ENCODE measurements at regions not wholly inside any gene's neighbourhood (a gene's known extent, or its start where the extent isn't known, plus 50 kb on each side); places are given as distances from the start of the nearest gene placed in this dataset.

- TF ChIP-seq, protein P1, sequence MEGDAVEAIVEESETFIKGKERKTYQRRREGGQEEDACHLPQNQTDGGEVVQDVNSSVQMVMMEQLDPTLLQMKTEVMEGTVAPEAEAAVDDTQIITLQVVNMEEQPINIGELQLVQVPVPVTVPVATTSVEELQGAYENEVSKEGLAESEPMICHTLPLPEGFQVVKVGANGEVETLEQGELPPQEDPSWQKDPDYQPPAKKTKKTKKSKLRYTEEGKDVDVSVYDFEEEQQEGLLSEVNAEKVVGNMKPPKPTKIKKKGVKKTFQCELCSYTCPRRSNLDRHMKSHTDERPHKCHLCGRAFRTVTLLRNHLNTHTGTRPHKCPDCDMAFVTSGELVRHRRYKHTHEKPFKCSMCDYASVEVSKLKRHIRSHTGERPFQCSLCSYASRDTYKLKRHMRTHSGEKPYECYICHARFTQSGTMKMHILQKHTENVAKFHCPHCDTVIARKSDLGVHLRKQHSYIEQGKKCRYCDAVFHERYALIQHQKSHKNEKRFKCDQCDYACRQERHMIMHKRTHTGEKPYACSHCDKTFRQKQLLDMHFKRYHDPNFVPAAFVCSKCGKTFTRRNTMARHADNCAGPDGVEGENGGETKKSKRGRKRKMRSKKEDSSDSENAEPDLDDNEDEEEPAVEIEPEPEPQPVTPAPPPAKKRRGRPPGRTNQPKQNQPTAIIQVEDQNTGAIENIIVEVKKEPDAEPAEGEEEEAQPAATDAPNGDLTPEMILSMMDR (IDR thresholded peaks at IDR 0.05; ENCODE audit: insufficient read depth, low read length, poor library complexity, severe bottlenecking), result no peak
- no peak for TF ChIP-seq EZH2phosphoT487 (conservative IDR thresholded peaks at IDR 0.05; ENCODE audit: low read length)
- Histone ChIP-seq H3K9ac (ENCODE audit: low read length) (no peak overlapping the region), H3K27me3 (ENCODE audit: low read length) (no peaks in the 10 kb centered on the region), H3K27ac (ENCODE audit: low read depth, low read length) (no peak overlapping the region), H3K79me2 (ENCODE audit: insufficient read depth, low read length) (no peaks in the 10 kb centered on the region), H3K9me2 (replicated peaks; ENCODE audit: insufficient read depth, low read length) (no peaks in the 10 kb centered on the region), H3K4me3 (ENCODE audit: insufficient read depth, low read length, poor library complexity, severe bottlenecking) (no peak overlapping the region), H3F3A (ENCODE audit: insufficient read depth) (no peaks in the 10 kb centered on the region), H3K9me3 (ENCODE audit: insufficient read depth, low read length) (no peaks in the 10 kb centered on the region), H3K4me2 (ENCODE audit: low read depth, low read length, poor library complexity, severe bottlenecking) (no peak overlapping the region), H4K20me1 (ENCODE audit: low read depth, low read length) (no peaks in the 10 kb centered on the region), H3K36me3 (ENCODE audit: low read length) (no peaks in the 10 kb centered on the region), H2AFZ (ENCODE audit: low read depth, low read length, severe bottlenecking) (no peak overlapping the region)
Measured at GRCh38 chr11:97794876-97795275, 1225.9 kb upstream of the CNTN5 start.

DNA sequence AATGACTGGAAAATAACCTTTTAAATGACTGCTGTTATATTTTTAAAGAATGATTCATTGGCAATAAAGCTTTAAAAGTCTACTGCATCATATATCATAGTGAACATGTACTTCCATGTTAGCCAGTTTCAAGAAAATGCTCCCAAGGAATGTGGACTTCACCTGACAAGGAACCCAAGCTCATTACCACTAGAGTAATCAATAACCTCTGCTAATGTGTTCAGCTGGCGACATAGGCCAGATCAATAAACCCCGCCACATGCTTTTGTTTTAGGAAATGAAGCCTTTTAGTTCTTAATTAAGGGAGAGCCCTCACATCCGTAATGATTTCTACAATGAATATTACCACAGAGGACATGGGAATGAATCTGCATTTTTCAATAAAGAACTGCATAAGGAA lies 1219.9 kb upstream of the CNTN5 start:
- Histone ChIP-seq H2AFZ (ENCODE audit: low read depth, low read length, severe bottlenecking) (no peak overlapping the region), H3K27me3 (ENCODE audit: low read length) (no peaks in the 10 kb centered on the region), H3K9me3 (ENCODE audit: insufficient read depth, low read length) (no peaks in the 10 kb centered on the region), H4K20me1 (ENCODE audit: low read depth, low read length) (no peaks in the 10 kb centered on the region), H3K79me2 (ENCODE audit: insufficient read depth, low read length) (no peaks in the 10 kb centered on the region), H3K27ac (ENCODE audit: low read depth, low read length) (no peak overlapping the region), H3K4me3 (ENCODE audit: insufficient read depth, low read length, poor library complexity, severe bottlenecking) (no peak overlapping the region), H3K36me3 (ENCODE audit: low read length) (no peaks in the 10 kb centered on the region), H3F3A (ENCODE audit: insufficient read depth) (no peaks in the 10 kb centered on the region), H3K4me2 (ENCODE audit: low read depth, low read length, poor library complexity, severe bottlenecking) (no peak overlapping the region), H3K9me2 (replicated peaks; ENCODE audit: insufficient read depth, low read length) (no peaks in the 10 kb centered on the region), H3K9ac (ENCODE audit: low read length) (no peak overlapping the region)
- TF ChIP-seq EZH2phosphoT487 (conservative IDR thresholded peaks at IDR 0.05; ENCODE audit: low read length), result no peak
- TF ChIP-seq, protein P1 (IDR thresholded peaks at IDR 0.05; ENCODE audit: insufficient read depth, low read length, poor library complexity, severe bottlenecking), result no peak

GRCh38 chr11:97814325-97814959 lies 1206.3 kb upstream of the CNTN5 start:
- no peaks in the 10 kb centered on the region for H3K9me3 ChIP-seq (ENCODE audit: insufficient read depth, low read length)
- TF ChIP-seq, protein P1 (IDR thresholded peaks at IDR 0.05; ENCODE audit: insufficient read depth, low read length, poor library complexity, severe bottlenecking), result no peak
- no peak for TF ChIP-seq EZH2phosphoT487 (conservative IDR thresholded peaks at IDR 0.05; ENCODE audit: low read length)
- no peaks in the 10 kb centered on the region for H3F3A ChIP-seq (ENCODE audit: insufficient read depth)
- no peaks in the 10 kb centered on the region for H3K27me3 ChIP-seq (ENCODE audit: low read length)
- H3K27ac ChIP-seq (ENCODE audit: low read depth, low read length), result no peak overlapping the region
- no peaks in the 10 kb centered on the region for H4K20me1 ChIP-seq (ENCODE audit: low read depth, low read length)
- H3K4me3 ChIP-seq (ENCODE audit: insufficient read depth, low read length, poor library complexity, severe bottlenecking), result no peak overlapping the region
- H2AFZ ChIP-seq (ENCODE audit: low read depth, low read length, severe bottlenecking), result no peak overlapping the region
- H3K36me3 ChIP-seq (ENCODE audit: low read length), result no peaks in the 10 kb centered on the region
- no peak overlapping the region for H3K4me2 ChIP-seq (ENCODE audit: low read depth, low read length, poor library complexity, severe bottlenecking)
- H3K9me2 ChIP-seq (replicated peaks; ENCODE audit: insufficient read depth, low read length), result no peaks in the 10 kb centered on the region
- H3K9ac ChIP-seq (ENCODE audit: low read length), result no peak overlapping the region
- H3K79me2 ChIP-seq (ENCODE audit: insufficient read depth, low read length), result no peaks in the 10 kb centered on the region
